ENCODE measurements at regions not wholly inside any gene's neighbourhood (a gene's known extent, or its start where the extent isn't known, plus 50 kb on each side); places are given as distances from the start of the nearest gene placed in this dataset.

GRCh38 chr4:173835903-173836302 is 305.9 kb upstream of the HAND2 start:
- no peak for DNase-seq

DNA sequence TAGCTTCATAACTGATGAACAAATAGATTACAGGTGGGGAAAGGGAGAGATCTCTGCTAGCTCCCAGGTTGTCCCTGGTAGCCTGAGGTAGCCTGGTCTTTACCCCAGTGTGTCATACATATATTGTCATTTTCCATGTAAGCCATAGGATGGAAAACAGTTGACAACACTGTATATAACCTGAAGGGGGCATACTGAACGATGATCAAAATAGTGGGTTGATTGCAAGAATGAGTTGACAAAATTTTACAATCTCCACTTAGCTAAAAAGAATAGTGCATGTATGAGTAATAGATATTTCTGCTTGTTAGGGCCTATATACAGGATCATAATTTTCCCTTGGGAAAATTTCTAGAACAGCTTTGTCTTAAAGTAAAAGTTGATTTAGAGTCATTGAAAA is 304.1 kb upstream of the HAND2 start:
- no peak for DNase-seq

DNA sequence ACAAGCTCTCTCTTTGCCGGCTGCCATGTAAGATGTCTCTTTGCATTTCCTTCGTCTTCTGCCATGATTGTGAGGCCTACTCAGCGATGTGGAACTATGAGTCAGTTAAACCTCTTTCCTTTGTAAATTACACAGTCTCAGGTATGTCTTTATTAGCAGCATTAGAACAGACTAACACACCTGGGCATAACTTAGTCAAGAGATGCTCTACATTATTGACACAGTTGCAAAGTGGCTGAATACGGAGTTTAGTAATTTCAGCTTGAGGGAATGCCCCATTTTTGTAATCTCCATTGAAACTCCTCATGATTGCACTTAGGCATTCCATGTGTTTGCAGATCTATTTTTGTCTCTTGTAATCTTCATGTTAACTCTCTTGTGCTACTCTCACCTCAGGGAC is 299.5 kb upstream of the HAND2 start:
- DNase-seq, result no peak

DNA sequence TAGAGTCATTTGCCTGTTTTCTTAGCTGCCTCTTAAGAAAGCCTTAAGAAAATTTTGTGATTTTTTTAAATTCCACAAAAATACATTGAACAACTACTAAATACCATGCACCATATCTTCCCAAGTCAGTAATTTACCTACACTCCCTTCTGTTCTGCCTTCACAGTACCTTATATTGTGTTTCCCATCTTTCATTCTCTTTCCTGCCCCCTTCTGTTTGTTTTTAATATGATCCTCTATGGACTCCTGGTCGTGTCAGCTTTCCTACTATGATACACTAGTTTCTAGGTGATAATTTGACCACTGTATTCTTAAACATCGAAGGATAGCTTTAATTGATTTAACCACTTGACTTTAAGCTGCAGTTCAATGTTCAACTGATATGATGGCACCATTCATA is 297.7 kb upstream of the HAND2 start:
- no peak for DNase-seq

- no peak for DNase-seq
Observed at GRCh38 chr4:173821876-173822275, 291.8 kb upstream of the HAND2 start.

GRCh38 chr4:173821036-173821435 is 291.0 kb upstream of the HAND2 start:
- DNase-seq, result no peak

DNA sequence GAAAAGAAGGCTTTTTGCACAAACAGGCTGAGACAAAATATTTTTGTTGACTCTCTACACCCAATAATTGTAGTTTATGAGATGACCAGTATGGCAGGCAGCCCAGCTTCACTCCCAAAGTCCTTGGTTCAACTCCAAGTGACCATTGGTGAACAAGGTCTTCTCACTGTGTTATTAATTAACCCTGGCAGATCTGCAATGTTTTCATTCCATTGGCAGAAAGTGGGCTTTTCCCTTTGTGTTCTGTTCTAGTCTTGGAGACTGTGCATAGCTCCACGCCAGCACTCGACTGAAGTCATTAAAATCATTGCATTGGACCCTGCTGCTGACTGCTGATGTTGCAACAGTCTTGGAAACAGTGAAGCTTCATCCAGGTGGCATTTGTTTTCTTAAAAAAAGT is 277.3 kb upstream of the HAND2 start:
- no peak for DNase-seq

- DNase-seq, result no peak
Observed at GRCh38 chr4:173805884-173806283, 275.9 kb upstream of the HAND2 start.

DNA sequence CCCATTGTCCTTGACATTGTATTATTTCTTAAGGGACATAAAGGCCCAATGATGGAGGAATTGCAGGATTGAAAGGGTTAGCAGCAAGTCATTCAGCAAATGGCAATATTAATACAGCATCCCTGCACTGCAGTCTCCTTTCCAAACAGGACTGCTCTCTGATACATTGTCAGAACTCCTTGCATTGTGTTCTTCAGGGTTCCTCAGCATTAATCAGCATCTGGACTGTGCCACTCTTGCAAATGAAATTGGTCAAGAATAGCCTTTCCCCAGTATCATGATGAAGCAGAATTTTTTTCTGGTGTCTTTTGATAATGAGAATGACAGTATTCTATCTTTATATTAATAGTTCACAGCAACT is 272.6 kb upstream of the HAND2 start:
- DNase-seq, result no peak

- DNase-seq, result no peak
Observed at GRCh38 chr4:173801876-173802661, 272.0 kb upstream of the HAND2 start.

DNA sequence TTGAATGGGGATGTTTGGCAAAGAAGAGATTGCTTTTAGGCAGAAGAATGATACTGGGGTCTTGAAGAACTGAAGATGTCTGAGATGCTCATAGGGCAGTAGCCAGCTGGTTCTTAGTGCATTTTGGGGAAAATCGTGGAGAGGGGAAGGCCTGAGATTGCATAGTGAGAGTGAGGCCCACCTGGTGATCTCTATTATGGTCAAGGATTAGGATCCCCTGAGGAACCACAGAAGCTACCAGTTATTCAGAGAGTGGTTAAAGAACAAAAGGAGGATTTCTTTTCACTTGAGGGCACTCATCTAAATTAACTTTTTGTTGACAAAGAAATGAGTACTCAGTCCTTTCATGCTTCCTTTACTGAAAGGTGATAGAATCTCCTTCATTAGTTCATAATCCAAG is 271.3 kb upstream of the HAND2 start:
- DNase-seq, result no peak

- DNase-seq, result no peak
Observed at GRCh38 chr4:173797296-173797695, 267.3 kb upstream of the HAND2 start.

GRCh38 chr4:173794662-173795061 is 264.6 kb upstream of the HAND2 start:
- no peak for DNase-seq

DNA sequence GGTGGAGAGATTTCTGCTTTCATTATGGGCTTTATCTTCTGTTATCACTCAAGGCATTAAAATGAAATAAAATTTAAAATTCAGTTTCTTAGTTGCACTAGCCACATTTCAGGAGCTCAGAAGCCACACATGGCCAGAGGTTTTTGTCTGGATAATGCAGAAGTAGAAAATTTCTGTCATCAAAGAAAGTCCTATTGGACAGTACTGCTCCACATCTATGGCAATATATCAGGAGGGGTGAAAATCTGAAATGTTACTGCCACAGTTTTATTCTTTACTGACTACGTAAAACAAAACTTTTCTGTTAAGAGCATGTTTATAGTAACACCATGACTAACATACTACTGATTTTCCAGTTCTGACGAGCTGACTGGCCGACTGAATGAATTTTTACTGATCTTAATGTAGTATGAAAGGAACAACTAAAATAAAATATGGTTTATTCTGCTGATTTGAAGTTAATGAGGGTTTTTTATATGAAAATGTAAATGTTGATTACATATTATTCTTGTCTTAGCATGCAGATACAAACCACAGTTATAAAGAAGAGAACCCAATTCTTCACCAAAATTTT is 264.0 kb upstream of the HAND2 start:
- no peak for DNase-seq

DNA sequence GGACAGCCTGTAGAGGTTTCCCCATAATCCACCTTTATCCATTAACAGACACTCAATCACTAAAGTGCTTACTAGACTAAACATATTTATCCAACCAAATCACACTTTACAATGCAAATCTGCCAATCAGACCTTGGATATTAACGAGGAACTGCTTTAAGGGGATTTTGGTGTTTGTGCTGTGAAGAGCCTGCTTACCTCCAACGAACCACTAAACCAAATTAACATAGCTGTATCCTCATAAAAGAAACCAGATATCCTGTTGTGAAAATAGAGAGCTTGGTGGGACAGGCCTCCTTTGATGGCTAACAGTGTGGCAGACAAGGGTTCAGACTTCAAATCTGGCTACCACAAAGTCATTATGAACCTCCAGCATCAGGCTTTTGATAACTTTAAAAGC is 252.6 kb upstream of the HAND2 start:
- no peak for DNase-seq

DNA sequence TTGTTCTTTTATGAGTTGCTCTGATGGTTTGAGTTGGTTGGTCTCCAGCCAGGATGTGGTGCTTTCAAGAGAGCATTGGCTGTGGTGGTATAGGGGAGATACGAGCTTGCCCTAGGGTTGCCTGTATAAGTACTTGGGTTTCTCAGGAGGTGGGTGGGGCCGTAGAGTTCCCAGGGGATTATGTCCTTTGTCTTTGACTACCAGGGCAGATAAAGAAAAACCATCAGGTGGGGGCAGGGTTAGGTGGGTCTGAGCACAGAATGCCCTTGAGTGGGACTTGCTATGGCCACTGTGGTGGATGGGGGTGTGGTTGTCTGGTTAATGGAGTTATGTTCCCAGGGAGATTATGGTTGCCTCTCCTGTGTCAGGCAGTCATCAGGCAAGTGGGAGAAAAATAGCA is 247.9 kb upstream of the HAND2 start:
- no peak for DNase-seq

GRCh38 chr4:173777421-173777820 is 247.4 kb upstream of the HAND2 start:
- no peak for DNase-seq

DNA sequence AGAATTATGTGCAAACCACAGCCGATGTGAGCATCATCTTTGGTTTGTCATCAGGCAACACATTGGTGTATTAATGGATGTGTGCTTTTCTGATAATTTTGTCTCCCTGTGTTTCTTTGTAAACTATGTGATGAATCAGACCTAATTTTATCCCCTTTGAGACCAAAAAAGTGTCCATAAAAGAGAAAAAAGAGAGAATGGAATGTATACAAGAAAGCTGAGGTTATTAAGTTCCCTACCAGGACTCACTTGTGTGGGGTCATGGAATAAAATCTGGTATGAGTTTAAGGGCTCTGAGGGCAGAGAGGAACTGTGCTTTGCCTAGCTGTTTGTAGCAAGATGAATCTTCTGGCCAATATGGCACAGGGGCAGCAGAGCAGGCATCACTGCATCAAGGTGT is 239.5 kb upstream of the HAND2 start:
- DNase-seq, result no peak

GRCh38 chr4:173767650-173768049 is 237.6 kb upstream of the HAND2 start:
- DNase-seq, result no peak

DNA sequence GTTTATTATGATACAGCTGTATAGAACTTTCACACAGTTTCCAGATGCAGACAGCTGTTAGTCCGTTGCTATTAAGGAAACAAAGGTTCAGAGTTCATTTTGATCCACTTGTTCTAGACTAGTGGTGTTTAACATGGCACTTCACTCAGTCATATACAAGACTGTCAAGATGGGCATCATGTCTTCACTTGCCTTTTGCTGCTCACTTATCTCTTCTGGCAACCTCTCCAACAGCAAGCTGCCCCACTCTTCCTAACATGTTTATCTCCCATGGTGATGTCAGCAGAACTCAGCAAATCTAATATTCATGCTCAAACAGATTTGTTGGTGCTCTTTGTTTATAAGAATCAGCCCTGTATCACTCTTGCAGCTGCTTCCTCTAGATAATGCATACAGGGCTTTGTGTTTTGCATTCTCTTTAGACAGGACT is 236.2 kb upstream of the HAND2 start:
- DNase-seq, result no peak

DNA sequence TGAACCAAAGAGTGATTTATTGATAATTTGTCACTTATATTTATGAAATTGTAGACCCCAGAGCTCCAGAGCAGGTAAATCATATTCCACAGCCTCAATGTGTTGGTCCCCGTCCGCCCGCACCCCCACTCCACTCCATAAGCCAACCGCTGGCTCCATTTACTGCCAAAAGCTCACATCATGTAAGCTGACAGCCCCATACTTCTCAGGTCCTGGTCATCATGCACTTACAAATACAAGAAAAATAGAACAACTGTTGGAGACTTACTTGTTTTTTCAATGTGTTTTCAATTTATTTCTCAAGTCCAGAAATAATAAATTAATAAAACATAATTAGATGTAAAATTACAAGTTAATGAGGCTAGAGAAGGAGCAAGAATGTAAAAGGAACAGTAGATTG is 235.7 kb upstream of the HAND2 start:
- DNase-seq, result no peak

GRCh38 chr4:173763389-173763788 is 233.4 kb upstream of the HAND2 start:
- no peak for DNase-seq

- DNase-seq, result no peak
Observed at GRCh38 chr4:173761938-173762337, 231.9 kb upstream of the HAND2 start.

DNA sequence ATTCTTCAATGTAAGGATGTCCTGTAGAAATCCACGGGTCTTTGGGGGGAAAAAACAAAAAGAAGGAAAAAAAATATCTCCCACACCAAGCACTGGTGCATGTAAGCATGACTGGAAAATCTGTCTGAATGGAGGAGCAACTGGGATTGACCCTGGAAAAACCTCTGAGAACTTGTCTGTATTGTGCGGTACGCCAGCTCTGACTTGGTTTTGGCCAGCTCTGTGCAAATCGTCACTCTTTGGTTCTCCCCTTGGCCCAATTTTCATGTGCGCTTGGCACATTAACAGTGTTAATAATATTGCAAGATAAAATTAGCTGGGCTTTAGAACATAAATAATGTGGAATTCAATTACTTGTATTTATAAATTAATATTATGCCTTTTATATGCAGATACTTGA is 231.2 kb upstream of the HAND2 start:
- DNase-seq, result no peak

GRCh38 chr4:173758132-173758531 is 228.1 kb upstream of the HAND2 start:
- DNase-seq, result no peak
